GM12892 (cell line): ENCODE measurements at regions not wholly inside any gene's neighbourhood (a gene's known extent, or its start where the extent isn't known, plus 50 kb on each side); places are given as distances from the start of the nearest gene placed in this dataset.

Source experiments
- POLR2A ChIP-seq: IDR thresholded peaks from 2 replicates; pipeline ENCODE4 v1.6.1; 2011; ENCODE audit warnings: low read depth, low read length, control low read depth
- POLR2AphosphoS5 ChIP-seq: IDR thresholded peaks from 2 replicates; pipeline ENCODE4 v1.6.1; 2011; ENCODE audit warnings: low read depth, low read length, control low read depth
- TAF1 ChIP-seq: IDR thresholded peaks from 2 replicates; pipeline ENCODE4 v1.6.1; 2011; ENCODE audit warnings: low read depth, mild to moderate bottlenecking, control low read depth, low read length, borderline replicate concordance

DNA sequence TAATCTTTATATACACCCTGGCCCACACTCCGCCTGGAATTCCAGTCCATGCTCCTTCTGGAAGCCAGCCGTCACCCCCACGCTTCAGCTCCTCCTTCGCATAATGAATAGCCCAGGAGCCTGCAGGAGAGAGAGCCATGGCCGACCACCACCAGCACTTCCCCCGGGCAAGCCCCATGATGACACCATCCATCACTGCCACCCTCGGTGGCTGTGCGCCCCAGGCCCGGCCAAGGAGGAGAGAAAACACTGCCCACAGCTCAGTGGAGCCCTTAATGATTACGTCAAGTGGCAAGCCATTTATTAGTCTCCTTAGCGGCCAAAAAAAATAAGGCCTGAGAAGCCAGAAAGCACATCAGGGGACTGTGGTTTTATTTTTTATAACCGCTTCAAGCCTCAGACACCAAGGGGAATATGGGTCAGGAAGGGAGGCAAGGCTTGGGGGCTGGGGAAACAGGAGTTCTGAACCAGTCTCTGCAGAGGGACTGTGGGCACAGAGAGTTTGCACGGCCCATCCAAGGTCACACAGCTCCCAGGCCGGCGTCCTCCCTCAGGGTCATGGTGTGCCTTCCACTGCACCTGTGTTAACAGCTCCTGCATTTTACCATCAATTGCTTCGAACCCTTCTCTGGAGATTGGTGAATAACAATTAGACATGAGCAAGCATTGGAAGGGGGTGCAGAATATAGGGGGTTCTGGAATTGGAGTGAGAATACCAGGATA is 134.3 kb downstream of the MN1 start:
- no peak for TF ChIP-seq POLR2A
- TF ChIP-seq TAF1, result no peak
- TF ChIP-seq POLR2AphosphoS5, result no peak
